RWPE1 (cell line): ENCODE measurements at regions not wholly inside any gene's neighbourhood (a gene's known extent, or its start where the extent isn't known, plus 50 kb on each side); places are given as distances from the start of the nearest gene placed in this dataset.

ENCODE experiments used
- CTCF ChIA-PET: fragments of 350-600 bp; sonication (Branson Sonifier 250); formaldehyde crosslinking; extraction: SDS; loops from one replicate; lab custom pipeline; 2021; lab: Yijun Ruan, JAX
- POLR2A ChIA-PET: fragments of 400-600 bp; formaldehyde crosslinking; extraction: SDS; loops from one replicate; lab custom pipeline; 2020; ENCODE audit warnings: antibody characterized with exemption; ENCODE audit not compliant: low non-redundant PET; lab: Yijun Ruan, JAX
- DNase-seq: peaks from one replicate; pipeline ENCODE4 v3.0.0; 2012; ENCODE audit warnings: low spot score
- H3K27ac ChIP-seq: fragments of 450-650 bp; 2 replicates; pipeline ENCODE4 v1.5.1; 2017
- CTCF ChIP-seq: fragments of 450-650 bp; conservative IDR thresholded peaks from 2 replicates; pipeline ENCODE4 v1.5.1; 2017; ENCODE audit warnings: low read depth, mild to moderate bottlenecking

GRCh38 chr20:24070679-24071078, 82.1 kb upstream of the GGTLC1 start:
- no peak overlapping the region for H3K27ac ChIP-seq
- ChIA-PET POLR2A (no interaction called here), CTCF (interaction anchor here (1.1 kb wide), 1 partner anchor 10 kb away, joined by 5 read pairs; no protein-coding TSS in a partner anchor)
- no peak for DNase-seq
- no peak for TF ChIP-seq CTCF

- DNase-seq = no peak
- ChIA-PET POLR2A (no interaction called here), CTCF (no interaction called here)
- no peak overlapping the region for H3K27ac ChIP-seq
- TF ChIP-seq CTCF = no peak
Measured at GRCh38 chr20:24066076-24066700, 77.6 kb upstream of the GGTLC1 start.

- DNase-seq = no peak
- no peak for TF ChIP-seq CTCF
- ChIA-PET POLR2A (no interaction called here), CTCF (no interaction called here)
- H3K27ac ChIP-seq = no peak overlapping the region
Measured at GRCh38 chr20:24064915-24065314, 76.3 kb upstream of the GGTLC1 start.

- ChIA-PET POLR2A (no interaction called here), CTCF (no interaction called here)
- TF ChIP-seq CTCF = no peak
- no peak for DNase-seq
- H3K27ac ChIP-seq = no peak overlapping the region
Measured at GRCh38 chr20:24064092-24064491, 75.5 kb upstream of the GGTLC1 start.

- ChIA-PET CTCF (no interaction called here), POLR2A (no interaction called here)
- no peak for TF ChIP-seq CTCF
- no peak for DNase-seq
- H3K27ac ChIP-seq = no peak overlapping the region
Measured at GRCh38 chr20:24063100-24063499, 74.5 kb upstream of the GGTLC1 start.

- no peak for TF ChIP-seq CTCF
- POLR2A ChIA-PET = no interaction called here
- CTCF ChIA-PET = interaction anchor here (1.0 kb wide), 1 partner anchor 10 kb away, joined by 5 read pairs; no protein-coding TSS in a partner anchor
- DNase-seq = no peak
- no peak overlapping the region for H3K27ac ChIP-seq
Measured at GRCh38 chr20:24060851-24061590, 72.4 kb upstream of the GGTLC1 start.
